ENCODE measurements at regions not wholly inside any gene's neighbourhood (a gene's known extent, or its start where the extent isn't known, plus 50 kb on each side); places are given as distances from the start of the nearest gene placed in this dataset.
A peak's percentile ranks its signal among the peaks of the same experiment; 100 is the strongest.

DNA sequence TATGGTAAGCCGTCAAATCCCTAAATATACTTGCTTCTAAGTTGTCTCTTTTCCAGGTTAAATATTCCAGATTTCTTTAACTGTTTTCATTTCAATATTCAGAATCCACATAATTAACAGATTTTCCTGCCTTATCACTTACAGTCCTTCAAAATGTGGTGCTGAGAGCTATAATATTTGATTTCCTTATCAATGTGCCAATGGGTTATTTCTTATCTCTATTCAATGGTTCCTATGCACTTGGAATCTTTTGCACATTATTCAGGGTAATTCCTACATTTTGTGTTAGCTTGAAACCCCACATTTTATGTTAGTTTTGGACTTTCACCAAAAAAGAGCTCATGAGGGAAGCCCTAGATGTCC lies 173.5 kb downstream of the ZFP36L2 start:
- no peak for DNase-seq

GRCh38 chr2:43052204-43052943 lies 174.0 kb downstream of the ZFP36L2 start:
- no peak for DNase-seq

DNA sequence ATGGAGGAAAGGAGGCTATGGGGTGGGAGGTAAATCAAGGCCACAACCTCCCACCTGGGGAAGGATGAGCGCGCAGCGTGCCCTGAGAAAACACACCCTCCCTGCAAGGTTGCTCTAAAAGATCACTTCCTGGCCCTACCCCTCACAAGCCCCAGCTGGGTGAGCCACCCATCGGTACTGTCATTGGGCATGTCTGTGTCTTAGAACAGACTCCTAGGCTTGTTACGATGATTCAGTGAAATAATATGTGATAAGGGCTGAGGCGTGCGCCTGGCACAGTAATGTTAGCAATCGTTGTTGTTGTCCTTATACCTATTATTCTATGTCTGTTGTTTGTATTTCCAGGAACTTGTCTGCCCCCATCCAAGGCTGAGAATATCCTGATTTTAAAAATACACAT lies 175.1 kb downstream of the ZFP36L2 start:
- no peak for DNase-seq

DNA sequence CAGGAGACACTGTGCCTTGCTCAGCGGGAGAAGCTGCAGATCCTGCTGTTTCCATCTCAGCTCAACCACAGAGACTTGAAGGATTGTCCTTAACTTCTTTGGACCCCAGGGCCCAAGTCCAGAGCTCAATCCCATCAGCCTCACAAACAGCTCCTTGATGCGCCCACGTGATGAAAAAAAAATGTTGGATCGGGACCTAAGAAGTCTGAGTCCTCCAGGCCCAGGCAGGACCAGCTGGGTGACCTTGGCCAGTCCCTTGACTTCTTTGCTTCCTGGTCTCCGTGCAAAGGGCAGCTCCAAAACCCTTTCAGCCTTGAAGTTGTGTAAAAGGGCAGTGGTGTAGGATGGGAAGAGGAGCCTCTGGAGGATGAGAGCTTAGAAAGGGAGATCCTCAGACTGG lies 175.5 kb downstream of the ZFP36L2 start:
- no peak for DNase-seq

- DNase-seq, result no peak
Observed at GRCh38 chr2:43049836-43050801, 176.3 kb downstream of the ZFP36L2 start.

GRCh38 chr2:43047187-43047780 lies 179.1 kb downstream of the ZFP36L2 start:
- no peak for DNase-seq

DNA sequence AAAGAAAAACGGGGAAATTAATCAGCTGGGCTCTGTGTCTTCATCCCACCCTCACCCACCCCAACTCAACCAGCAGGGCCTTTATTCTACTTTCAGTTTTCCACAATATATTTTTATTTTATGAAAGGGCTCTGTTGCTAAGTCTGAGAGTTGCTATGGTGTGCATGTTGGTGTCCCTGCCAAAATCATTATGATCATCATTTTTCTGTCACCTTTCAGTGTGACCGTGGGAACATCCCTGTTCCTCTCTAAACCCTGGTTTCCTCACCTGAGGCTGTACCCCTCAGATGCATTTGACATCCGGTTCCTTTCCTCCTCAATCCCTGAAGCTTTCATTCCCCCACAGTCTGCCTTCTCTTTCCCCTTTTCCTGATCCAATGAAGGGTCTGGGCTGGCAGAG lies 180.5 kb downstream of the ZFP36L2 start:
- no peak for DNase-seq

DNA sequence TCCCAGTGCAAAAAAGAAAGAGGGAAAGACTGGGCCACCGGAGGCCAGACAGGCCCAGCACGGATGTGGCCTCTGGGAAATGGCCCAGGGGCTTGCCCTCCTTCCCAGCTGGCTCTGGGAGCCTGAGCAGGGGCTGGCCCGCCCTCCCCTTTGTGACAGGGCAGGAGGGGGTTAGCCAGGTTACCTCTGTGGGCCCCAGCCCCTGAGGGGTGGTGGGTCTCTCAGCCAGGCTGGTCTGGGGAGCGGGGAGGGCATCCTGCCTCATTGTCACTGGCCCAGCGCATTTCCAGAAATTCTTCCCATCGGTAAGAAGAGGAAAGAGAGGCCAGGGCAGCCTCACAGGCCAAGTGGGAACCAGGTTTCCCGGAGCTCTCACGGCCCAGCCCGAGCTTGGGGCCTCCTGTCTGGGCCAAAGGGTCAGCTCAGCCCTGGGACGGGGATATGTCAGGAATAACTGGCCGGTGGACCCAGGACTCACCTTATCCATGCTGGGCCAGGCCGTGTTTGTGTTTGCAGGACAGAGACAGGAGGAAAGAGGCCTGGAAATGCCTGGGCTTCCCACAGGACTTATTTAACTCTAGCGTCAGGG lies 182.2 kb downstream of the ZFP36L2 start:
- DNase-seq, result peak in 1 of 14 donors; percentile 37

DNA sequence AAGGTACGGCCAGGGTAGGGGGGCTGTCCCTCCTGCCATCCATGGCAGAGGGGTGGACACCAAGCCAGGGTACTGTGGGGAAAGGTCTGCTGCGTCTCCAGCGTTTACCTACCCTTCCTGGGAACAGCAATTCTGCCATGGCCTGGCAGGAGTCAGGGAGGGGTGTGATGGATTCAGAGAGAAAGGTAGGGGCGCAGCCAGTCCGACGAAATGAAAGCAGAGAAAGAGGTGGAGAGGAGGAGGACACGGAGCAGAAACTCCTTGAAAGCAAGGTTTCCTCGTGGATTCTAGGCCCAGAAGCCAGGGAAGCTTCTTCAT lies 182.9 kb downstream of the ZFP36L2 start:
- no peak for DNase-seq

- peak in 2 of 14 donors; percentile 31 to 74 for DNase-seq
Observed at GRCh38 chr2:43041661-43042360, 184.6 kb downstream of the ZFP36L2 start.

DNA sequence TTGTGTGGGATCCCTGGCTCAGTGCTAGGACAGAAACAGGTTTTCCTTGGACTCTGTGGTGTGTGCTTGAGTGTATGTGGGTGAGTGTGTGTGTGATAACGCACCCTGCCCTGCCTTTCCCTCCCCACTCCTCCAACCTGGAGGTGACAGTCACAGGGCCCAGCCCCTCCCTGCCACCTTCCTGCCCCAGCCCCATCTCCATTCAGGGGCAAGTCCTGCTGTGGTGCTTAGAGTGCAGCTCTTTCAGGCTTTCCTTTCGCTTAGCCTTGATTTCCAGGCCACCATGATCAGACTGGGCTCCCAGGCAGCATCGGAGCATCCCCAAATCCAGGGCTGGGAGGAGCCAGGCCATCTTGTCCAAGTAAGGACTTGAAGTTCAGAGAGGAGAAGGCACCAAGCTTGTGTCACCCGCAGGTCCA lies 185.2 kb downstream of the ZFP36L2 start:
- no peak for DNase-seq

GRCh38 chr2:43040084-43040854 lies 186.1 kb downstream of the ZFP36L2 start:
- no peak for DNase-seq

- DNase-seq, result peak in 4 of 14 donors; percentile 38 to 57 (median 41)
Observed at GRCh38 chr2:43039376-43040080, 186.9 kb downstream of the ZFP36L2 start.

DNA sequence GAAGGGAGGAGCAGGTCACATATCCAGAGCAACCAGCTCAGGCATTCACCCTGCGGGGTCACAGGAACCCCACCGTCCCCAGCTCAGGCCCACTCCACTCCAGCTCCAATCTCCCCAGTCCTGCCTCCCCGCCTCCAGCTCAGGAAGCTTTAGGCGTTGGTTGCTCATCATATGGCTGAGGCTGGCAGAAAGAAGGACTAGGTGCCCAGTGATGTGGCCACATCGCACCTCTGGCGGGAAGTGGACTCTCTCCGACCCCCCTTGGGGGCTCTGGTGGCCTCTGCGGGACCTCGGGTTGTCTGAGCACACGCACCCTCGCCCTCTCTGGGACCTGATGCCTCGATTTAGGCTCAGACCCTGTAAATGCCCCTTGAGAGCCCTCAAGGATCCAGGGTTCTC lies 187.7 kb downstream of the ZFP36L2 start:
- no peak for DNase-seq

DNA sequence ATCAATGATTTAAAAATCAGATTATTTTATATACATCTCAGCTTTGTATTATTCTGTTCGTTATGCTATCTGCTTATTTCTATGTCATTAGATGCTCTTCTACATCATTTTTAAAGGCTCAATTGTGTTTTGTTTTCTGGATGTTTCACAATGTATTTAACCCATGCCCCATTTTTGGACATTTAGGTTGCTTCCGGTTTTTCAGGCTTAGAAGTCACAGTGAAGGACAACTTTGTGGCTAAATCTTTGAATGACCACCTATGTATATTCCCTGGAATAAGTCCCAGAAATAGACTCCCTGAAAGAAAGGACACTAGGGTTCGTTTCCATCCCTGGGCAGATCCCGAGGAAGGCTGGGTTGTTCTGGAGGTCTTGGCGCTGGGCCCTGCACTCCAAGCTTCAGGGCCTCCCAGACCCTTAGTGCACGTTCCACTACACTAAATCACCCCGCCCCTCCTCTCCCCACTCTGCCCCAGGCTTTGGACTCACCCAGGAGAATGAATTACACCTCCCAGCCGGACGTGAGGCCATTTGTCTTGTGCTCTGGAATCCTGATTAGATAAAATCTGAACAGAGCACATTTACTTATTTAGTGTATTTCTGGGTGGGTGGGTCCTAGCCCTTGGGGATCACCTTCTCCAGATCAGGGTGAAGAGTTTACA lies 188.2 kb downstream of the ZFP36L2 start:
- DNase-seq, result no peak

- DNase-seq, result no peak
Observed at GRCh38 chr2:43035922-43036321, 190.5 kb downstream of the ZFP36L2 start.

DNA sequence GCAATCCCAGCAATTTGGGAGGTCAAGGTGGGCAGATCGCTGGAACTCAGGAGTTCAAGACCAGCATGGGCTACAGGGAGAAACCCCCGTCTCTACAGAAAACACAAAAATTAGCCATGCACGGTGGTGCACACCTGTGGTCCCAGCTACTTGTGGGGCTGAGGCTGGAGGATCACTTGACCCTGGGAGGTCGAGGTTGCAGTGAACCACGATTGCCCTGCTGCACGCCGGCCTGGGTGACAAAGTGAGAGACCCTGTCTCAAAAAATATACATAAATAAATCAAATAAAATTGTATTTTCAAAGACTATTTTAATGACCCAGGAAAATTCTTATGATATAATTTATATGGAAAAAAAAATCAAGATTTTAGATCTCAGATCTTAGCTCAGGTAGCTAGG lies 191.5 kb downstream of the ZFP36L2 start:
- no peak for DNase-seq

GRCh38 chr2:43034242-43034619 lies 192.2 kb downstream of the ZFP36L2 start:
- no peak for DNase-seq

DNA sequence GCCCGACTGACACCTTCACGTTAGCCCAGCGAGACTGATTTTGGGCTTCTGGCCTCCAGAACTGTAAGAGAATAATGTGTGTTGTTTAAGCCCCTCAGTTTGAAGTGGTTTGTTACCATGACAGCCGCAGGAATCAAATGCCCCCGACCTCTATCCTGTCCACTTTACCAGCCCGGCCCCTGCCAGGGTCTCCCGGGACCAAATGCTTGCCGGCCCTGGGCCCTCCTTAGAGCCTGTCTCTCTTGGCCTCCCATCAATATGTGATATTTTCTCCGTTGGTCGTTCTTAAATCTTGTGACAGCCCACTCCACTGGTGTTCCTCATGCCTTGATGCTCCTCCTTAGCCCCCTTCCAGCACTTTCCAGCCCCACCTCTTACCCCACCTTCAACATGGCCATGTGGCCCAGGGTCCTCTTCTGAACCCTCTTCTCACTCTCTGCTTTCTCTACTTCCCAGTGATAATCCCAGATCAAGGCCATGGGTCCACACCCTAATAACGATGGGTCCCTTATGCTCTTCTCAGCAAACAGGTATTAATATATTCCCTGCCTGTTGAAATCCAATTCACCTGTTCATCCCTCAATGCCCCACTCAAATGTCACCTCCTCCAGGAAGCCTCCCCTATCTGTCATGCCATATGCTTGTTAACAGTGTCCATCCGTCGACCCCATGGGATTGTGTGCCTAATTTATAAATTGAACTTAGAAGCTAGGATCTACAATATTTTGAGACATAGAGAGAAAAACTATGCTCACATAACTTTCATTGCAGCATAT lies 192.8 kb downstream of the ZFP36L2 start:
- no peak for DNase-seq

- no peak for DNase-seq
Observed at GRCh38 chr2:43033016-43033270, 193.5 kb downstream of the ZFP36L2 start.
